Transverse colon (tissue), 4 donors: ENCODE measurements at regions not wholly inside any gene's neighbourhood (a gene's known extent, or its start where the extent isn't known, plus 50 kb on each side); places are given as distances from the start of the nearest gene placed in this dataset.

Experiments
- DNase-seq: peaks from one replicate; pipeline ENCODE4 v3.0.0-alpha.2; 2019
- H3K27ac ChIP-seq, 4 donors: fragments of 200-600 bp; sonication (generic); 2 replicates each; pipeline ENCODE4 v1.5.1; 2016 to 2018; ENCODE audit warnings: inconsistent platforms in 4 of 4
- H3K27me3 ChIP-seq: fragments of 200-600 bp; sonication (generic); 2 replicates; pipeline ENCODE4 v1.5.1; 2017; ENCODE audit warnings: inconsistent platforms
- H3K36me3 ChIP-seq, 4 donors: fragments of 200-600 bp; sonication (generic); 2 replicates each; pipeline ENCODE4 v1.5.1; 2017 to 2019; ENCODE audit warnings: inconsistent platforms in 4 of 4
- H3K4me1 ChIP-seq, 4 donors: fragments of 200-600 bp; sonication (generic); 2 replicates each; pipeline ENCODE4 v1.5.1; 2017 to 2020; ENCODE audit warnings: inconsistent platforms in 4 of 4
- H3K4me3 ChIP-seq, 4 donors: fragments of 200-600 bp; sonication (generic); 1 replicate in 1 of 4; 2 replicates in 3 of 4; pipeline versions ENCODE4 v1.5.1 to v1.6.1; 2017 to 2019; ENCODE audit warnings: inconsistent platforms in 4 of 4
- H3K9me3 ChIP-seq, 2 donors: fragments of 200-600 bp; sonication (generic); 2 replicates each; pipeline ENCODE4 v1.5.1; 2017 to 2019; ENCODE audit warnings: inconsistent platforms in 2 of 2
- CTCF ChIP-seq, 5 experiments: fragments of 200-600 bp in 3 of 5; fragments of 450-650 bp in 2 of 5; sonication (generic) in 3 of 5; IDR thresholded peaks; 1 replicate in 2 of 5; 2 replicates in 3 of 5; pipeline ENCODE4 v1.5.1; 2016 to 2017; ENCODE audit warnings: antibody characterized with exemption in 5 of 5, inconsistent platforms in 3 of 5, mild to moderate bottlenecking in 2 of 5, moderate library complexity in 1 of 5
- EP300 ChIP-seq: sonication (generic); formaldehyde crosslinking; IDR thresholded peaks from one replicate; pipeline ENCODE4 v1.6.1; 2017; ENCODE audit warnings: antibody characterized with exemption, low read depth
- POLR2A ChIP-seq: fragments of 450-650 bp; IDR thresholded peaks from one replicate; pipeline ENCODE4 v1.6.1; 2016; ENCODE audit warnings: antibody characterized with exemption, mild to moderate bottlenecking, moderate library complexity
- POLR2AphosphoS5 ChIP-seq, 3 donors: sonication (generic); formaldehyde crosslinking; IDR thresholded peaks; one replicate each; pipeline ENCODE4 v1.6.1; 2016; ENCODE audit warnings: antibody characterized with exemption in 3 of 3
- WGBS, 2 donors: methylation state at CpG; one replicate each; pipeline ENCODE4 v1.1.5; 2018; ENCODE audit warnings: low coverage in 1 of 2; 5-methylcytosine and 5-hydroxymethylcytosine counted together
- in situ Hi-C, 4 donors: fragments of 200-750 bp; cut with MboI; loops; one replicate each; pipeline versions ENCODE4 v1.15.0 to v1.15.1; 2017; ENCODE audit warnings: low sequenced_read_pairs in 3 of 4, low pct_ligation_motif_present in 1 of 4, low pct_unique_long_range_greater_than_20kb in 1 of 4
- intact Hi-C: fragments of 100-400 bp; cut with DNase I; formaldehyde crosslinking; loops from one replicate; pipeline ENCODE4 v1.15.1; 2023; ENCODE audit warnings: low total_unique reads

- 29 to 40% methylated on average over 2 of the region's 2 CpGs for WGBS, 2 donors
- H3K27ac ChIP-seq: no peak overlapping the region
- H3K36me3 ChIP-seq: no peaks in the 10 kb centered on the region
- TF ChIP-seq POLR2AphosphoS5 (IDR thresholded peaks at IDR 0.05): no peak
- no peak for TF ChIP-seq EP300
- TF ChIP-seq POLR2A: no peak
- no peak for TF ChIP-seq CTCF (IDR thresholded peaks at IDR 0.05)
- no peaks in the 10 kb centered on the region for H3K9me3 ChIP-seq
- DNase-seq: no peak
- H3K27me3 ChIP-seq: no peaks in the 10 kb centered on the region
- no peak overlapping the region for H3K4me3 ChIP-seq
- H3K4me1 ChIP-seq: no peaks in the 10 kb centered on the region
- in situ Hi-C loops: no loop called here
- intact Hi-C loops: no loop called here
Observed at GRCh38 chr5:102554082-102554481, 55.3 kb upstream of the SLCO6A1 start.

- in situ Hi-C loops (no loop called here), intact Hi-C loops (no loop called here)
- no peak for DNase-seq
- Histone ChIP-seq H3K27me3 (no peaks in the 10 kb centered on the region), H3K4me1 (no peaks in the 10 kb centered on the region), H3K36me3 (no peaks in the 10 kb centered on the region), H3K9me3 (no peaks in the 10 kb centered on the region), H3K4me3 (no peak overlapping the region), H3K27ac (no peak overlapping the region)
- WGBS, 2 donors: 83 to 87% methylated on average over 1 of the region's 1 CpG
- no peak for TF ChIP-seq POLR2AphosphoS5 (IDR thresholded peaks at IDR 0.05)
- no peak for TF ChIP-seq EP300
- TF ChIP-seq POLR2A: no peak
Observed at GRCh38 chr5:102554728-102555127, 55.9 kb upstream of the SLCO6A1 start.

- DNase-seq: peak; percentile 11
- Histone ChIP-seq H3K36me3 (no peaks in the 10 kb centered on the region), H3K27me3 (no peaks in the 10 kb centered on the region), H3K4me1 (no peaks in the 10 kb centered on the region), H3K9me3 (no peaks in the 10 kb centered on the region), H3K27ac (no peak overlapping the region), H3K4me3 (no peak overlapping the region)
- WGBS, 2 donors: 32 to 45% methylated on average over 8 to 11 of the region's 11 CpGs
- in situ Hi-C loops (no loop called here), intact Hi-C loops (no loop called here)
- TF ChIP-seq EP300: no peak
- TF ChIP-seq POLR2A: no peak
- no peak for TF ChIP-seq POLR2AphosphoS5 (IDR thresholded peaks at IDR 0.05)
- peak; percentile 22 to 45 (median 38) for TF ChIP-seq CTCF (IDR thresholded peaks at IDR 0.05)
Observed at GRCh38 chr5:102561894-102562760, 63.3 kb upstream of the SLCO6A1 start.

- in situ Hi-C loops: no loop called here
- WGBS, 2 donors: 50 to 61% methylated on average over 4 of the region's 4 CpGs
Observed at GRCh38 chr5:102570747-102571146, 71.9 kb upstream of the SLCO6A1 start.

More at GRCh38 chr5:102570747-102571146, 71.9 kb upstream of the SLCO6A1 start:
- TF ChIP-seq POLR2AphosphoS5 (IDR thresholded peaks at IDR 0.05): no peak
- TF ChIP-seq CTCF (IDR thresholded peaks at IDR 0.05): no peak
- no peak for TF ChIP-seq POLR2A
- DNase-seq: no peak
- H3K36me3 ChIP-seq: no peaks in the 10 kb centered on the region
- intact Hi-C loops: no loop called here
- H3K4me1 ChIP-seq: no peaks in the 10 kb centered on the region
- H3K27me3 ChIP-seq: no peaks in the 10 kb centered on the region
- no peaks in the 10 kb centered on the region for H3K9me3 ChIP-seq
- no peak overlapping the region for H3K4me3 ChIP-seq
- H3K27ac ChIP-seq: no peak overlapping the region
